ENCODE measurements at regions not wholly inside any gene's neighbourhood (a gene's known extent, or its start where the extent isn't known, plus 50 kb on each side); places are given as distances from the start of the nearest gene placed in this dataset.

DNA sequence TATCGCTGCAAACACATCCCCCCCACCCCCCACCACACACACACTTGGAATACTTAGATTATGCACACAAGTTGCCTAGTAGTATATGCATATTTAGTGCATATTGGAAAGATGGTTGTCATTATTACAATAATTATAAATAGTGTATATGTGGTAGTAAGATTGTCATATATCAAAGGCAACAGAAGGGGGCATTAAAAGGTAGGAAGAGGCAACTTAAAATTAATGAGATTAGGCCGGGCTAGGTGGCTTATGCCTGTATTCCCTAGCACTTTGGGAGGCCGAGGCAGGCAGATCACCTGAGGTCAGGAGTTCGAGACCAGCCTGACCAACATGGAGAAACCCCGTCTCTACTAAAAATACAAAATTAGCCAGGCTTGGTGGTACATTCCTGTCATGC is 52.1 kb downstream of the GSC start:
- no peak for DNase-seq

DNA sequence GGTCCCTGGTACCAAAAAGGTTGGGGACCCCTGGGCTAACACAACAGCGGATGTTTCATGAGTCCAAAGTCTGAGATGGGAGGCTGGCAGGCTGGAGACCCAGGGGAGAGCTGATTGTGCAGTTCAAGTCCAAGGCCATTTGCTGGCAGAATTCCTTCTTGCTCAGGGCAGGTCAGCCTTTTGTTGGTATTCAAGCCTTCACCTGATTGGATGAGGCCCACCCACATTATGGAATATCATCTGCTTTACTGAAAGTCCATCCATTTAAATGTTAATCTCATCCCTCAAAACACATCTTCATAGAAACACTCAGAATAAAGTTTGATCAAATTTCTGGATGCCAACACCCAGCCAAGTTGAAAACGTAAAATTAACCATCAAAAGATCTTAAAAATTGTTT is 52.9 kb downstream of the GSC start:
- no peak for DNase-seq

DNA sequence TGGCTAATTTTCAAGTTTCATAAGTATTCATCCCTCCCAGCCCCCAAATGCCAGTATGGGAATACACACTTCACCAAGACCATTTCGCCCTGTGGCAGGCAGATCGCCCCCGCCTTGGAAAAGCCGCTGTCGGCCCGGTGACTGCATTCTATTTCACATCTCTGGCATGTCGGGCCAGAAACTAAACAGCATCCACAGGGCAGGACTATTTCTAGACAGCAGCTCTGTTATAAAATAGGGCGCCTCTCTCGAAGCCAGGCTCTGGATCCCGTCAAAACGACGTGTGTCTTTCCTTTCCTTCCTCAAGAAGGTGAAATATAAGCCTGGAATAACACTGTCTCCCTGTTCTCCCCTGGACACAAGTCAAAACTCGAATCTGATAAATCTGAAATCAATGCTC is 56.8 kb downstream of the GSC start:
- no peak for DNase-seq

DNA sequence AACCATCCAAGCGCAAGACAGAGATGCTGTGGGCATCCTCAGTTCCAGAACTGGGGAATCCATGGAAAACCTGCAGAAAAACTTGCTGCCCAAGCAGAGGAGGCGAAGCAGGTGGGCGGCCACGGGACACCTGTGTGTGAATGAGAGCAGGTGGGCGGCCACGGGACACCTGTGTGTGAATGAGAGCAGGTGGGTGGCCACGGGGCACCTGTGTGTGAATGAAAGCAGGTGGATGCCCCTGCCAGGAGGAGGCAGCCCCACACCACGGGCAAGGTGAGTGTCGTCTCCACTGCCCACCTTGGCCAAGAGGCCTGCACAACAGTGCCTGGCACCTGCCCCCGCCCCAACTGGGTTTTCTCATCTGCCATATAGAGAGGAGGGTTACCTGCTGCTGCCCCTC is 59.2 kb downstream of the GSC start:
- DNase-seq: no peak

DNA sequence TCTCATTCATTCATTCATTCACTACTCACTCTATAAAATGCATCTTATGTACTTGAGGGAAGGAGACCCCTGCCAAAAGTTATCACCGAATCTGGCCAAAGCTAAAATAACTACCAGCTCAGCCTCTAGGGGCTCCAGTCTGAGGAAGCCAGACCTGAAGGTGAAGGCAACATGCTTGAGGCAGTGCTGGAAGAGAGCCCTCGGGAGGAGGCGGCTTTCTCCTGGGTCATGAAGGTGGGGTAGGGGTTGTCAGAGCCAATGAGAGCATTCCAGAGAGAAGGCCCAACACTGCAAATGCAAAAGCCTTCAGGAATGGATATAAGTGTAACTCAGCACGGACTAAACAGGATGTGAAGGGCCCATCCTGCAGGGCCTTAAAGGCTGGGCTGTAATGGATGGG is 62.4 kb downstream of the GSC start:
- DNase-seq: no peak

DNA sequence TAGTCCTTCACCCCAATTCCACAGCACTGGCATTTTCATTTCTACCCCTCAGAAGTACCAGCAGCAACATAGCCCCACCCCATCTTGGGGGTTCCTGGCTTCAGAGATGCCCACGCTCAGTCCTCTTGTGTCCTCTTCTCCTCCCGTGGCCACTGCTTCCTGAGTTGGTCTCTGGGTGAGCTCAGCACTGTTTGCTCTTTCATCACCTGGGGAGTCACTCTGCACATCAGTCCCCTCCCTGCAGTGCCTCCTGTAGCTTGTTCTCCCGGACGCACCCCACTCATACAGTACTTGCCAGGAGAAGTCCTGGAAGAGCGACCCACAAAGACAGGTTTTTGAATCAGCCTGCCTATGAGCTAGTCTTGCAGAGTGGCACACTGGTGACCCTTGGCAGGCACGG is 63.8 kb downstream of the GSC start:
- DNase-seq: no peak

DNA sequence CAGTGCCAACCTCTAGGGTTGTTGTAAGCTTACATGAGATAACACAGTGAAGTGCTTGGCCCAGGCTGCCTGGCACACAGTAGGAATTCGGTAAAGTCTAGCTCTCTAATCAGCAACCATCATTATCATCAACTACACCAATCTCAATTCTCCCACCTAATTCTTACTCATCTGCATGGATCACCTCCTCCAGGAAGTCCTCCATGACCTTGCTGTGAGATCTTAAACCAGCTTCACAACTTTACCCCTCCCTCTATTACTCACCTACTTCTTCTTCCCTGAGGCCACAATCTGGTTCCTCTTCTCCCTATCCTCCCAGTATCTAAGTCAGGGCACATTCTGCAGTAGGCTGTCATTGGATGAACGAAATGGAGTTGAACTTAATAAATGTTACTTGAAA is 67.3 kb downstream of the GSC start:
- no peak for DNase-seq

DNA sequence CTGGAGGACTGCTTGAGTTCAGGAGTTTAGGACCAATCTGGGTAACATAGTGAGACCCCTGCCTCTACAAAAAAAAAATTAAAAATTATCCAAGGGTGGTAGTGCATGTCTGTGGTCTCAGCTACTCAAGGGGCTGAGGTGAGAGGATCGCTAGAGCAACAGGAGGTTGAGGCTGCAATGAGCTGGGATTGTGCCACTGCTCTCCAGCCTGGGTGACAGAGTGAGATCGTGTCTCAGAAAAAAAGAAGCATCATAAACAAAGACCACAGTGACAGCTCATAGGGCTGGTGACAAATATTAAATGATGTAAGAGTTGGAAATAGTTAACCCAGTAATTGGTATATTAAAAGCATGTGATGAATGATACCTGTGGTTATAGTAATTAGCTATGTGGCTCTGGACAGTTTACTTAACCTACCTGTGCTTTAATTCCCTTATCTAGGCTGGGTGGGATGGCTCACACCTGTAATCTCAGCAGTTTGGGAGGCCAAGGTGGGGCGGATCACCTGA is 68.0 kb downstream of the GSC start:
- no peak for DNase-seq

DNA sequence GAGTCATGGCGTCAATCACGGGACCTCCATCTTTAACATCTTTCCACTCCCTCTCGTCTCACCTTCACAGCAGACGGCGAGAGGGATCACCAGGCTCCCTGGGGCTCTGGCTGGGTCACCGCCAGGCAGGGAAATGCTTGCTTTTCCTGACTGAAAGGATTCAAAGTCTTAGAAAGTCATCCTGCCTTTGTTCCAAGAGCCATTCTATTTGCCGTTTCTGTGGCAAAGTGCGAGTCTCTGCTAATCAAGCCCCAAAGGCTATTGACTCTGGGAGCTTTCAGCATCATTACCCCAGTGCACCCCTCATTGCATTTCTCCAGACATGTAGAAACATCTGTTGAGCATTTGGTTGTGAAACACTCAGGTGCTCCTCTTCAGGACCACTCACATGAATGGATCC is 69.6 kb downstream of the GSC start:
- DNase-seq: no peak

DNA sequence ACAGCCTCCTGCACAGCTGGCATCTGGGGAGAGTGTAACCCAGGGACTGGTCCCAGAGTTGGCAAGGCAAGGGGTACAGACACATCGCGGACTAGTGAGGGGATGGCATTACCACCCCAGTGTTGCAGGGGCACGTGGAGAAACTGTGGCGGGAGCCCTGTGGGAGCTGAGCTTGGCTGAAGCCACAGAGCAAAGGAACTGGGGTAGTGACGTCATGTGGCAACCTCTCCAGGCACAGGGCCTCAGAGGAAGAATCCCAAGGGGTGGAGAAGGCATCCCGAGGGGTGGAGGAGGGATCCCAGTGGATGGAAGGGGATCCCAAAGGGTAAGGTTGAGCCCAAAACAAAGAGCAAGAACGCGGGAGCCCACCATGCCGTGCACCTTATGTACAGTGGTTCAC is 70.1 kb downstream of the GSC start:
- DNase-seq: no peak

DNA sequence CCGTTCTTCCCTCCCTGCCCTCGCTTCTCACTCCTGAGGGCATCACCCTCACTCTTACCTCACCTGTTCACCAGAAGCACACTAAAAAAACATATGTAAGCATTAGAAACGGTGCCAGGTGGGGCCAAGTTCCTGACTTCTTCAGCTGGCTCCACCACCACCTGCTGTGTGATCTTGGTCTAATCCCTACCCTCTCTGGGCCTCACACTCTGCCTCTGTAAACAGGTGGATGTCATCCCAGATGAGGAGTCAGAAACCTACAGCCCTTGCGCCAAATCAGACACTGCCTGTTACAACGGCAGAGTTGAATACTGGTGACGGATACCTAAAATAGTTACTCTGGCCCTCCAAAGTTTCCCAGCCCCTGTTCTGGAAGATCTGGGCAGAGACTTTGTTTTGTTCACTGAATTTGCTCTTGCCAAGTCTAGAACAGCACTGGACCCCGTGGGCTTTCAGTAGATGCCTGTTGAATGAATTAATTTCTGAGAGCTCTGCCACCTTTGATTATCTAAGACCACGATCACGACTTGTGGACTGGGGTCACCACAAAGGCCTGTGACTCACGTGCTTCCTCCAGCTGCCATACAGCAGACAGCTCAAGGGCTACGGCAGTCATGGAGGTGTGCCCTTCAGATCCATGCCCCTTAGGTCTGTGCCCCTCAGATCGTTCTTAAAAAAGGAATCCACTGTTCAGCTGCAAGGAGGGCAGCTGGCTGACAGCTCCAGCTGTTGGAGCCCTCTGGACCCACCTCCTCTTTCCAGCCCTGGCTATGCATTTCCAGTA is 71.9 kb downstream of the GSC start:
- DNase-seq: no peak

DNA sequence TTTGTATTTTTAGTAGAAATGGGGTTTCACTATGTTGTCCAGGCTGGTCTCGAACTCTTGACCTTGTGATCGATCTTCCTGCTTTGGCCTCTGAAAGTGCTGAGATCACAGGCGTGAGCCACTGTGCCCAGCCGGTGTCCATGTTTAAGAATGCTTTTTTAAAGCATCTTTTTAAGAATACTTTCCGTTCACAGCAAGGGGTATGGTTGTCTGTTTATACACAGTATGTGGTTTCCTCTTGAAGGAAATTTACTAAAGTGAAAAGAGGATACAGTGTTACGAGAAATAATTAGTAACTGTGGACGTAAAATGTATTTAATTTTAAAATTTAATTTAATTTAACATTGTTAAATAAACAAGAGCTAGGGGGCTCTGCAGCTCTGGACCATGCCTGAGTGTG is 73.4 kb downstream of the GSC start:
- DNase-seq: no peak

DNA sequence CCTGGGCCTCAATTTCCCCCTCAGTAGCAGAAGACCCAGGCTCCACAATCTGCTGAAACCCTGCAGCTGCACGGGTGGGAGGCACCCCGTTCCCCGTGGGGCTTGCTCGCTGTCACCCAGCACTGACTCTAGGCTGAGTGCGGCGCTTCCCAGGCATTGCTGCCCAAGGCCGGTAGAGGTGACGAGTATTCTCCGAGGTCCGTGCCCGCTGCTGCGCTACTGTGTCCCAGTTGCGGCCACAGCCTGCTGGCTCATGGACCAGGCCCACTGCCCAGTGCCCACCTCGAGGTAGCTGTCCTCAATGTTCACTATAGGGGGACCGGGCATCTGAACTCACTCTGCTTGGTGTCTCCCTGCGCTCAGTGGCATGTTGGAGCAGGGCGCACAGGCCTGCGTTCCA is 74.7 kb downstream of the GSC start:
- DNase-seq: no peak

DNA sequence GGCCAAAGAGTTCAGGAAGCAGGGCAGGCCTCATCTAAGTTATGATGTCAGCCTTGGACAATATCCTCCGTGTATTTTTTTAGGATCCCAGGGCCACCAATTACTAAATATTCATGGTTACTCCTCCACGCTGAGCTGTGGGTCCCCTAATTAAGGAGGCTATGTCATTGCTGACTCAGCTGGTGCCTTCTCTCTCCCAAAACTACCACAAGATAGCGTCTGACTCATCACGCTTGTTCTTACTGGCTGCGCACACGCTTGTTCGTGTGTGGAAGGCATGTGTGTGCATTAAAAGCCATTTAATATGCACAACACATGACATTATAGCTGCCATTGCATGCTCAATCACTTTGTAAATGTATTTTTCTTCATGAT is 78.3 kb downstream of the GSC start:
- DNase-seq: no peak

DNA sequence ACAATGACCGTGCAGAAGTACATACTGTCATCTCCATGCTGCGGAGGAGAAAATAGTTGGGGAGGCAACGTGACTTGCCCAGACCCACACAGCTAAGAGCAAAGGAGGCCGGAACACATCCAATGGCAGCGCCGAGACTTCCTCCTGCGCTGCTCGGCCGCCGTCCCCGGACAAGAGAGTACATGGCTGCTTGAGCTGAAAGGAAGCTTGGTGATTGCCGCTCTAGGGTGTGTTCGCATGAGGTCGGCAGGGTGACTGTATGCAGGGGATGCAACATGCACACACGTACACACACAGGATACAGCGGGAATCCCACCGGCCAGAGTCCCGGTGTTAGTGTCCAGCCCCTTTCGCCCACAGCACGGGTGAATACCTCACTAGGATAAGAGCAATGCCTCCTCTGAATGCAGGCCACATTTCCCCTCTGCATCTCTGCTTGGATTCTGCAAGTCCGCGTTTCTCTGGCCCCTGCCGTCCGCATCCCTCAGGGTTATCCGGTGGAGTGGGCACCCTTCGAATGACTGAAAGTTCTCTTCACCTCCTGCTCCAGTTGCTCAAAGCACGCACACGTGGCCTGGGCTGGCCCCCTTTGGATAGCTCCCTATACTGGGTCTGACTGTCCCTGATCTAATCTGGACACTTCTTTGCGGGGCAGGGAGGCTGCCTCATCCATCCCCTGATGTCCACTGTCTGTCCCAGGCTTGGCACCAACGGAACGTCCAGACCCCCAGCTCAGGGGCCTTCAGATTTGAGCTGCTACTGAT is 78.8 kb downstream of the GSC start:
- DNase-seq: no peak

DNA sequence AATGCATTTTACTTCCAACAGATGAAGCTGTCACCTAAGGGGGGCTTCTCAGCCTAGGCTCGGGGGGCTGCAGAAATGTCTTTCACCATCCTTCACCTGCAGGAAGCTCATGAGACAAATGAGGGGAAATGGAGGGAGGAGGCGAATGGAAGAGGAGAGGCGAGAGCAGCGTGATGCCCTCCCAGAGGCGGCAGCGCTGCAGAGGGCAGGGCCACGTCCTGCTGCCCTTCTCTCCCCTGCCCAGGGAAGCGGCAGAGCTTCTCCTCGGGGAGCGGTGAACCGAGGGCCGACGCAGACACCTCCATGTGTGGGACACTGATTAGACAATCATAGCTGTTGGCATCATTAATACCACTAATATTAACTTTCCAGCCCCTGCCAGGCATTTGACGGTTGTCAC is 78.3 kb downstream of the SERPINA3 start:
- DNase-seq: no peak

DNA sequence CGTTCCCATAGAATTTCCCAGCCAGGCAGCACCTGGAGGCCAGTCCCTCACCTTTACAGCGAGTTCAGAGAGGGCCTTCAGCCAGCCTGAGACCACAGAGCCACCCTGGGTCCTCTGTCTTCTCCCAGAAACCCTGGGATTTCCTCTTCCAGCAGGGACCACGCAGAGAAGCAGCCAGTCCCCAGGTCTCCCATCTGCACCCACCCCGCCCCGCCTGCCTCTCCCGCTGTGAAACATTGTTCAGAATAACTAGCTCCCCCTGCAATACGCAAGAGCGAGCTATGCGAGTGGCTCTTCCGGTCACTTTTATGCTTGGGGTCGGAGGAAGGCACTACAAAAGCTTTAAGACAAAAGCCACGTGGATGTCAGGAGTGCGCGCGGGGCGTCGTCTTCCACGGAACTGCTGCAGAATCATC is 77.8 kb downstream of the SERPINA3 start:
- no peak for DNase-seq

DNA sequence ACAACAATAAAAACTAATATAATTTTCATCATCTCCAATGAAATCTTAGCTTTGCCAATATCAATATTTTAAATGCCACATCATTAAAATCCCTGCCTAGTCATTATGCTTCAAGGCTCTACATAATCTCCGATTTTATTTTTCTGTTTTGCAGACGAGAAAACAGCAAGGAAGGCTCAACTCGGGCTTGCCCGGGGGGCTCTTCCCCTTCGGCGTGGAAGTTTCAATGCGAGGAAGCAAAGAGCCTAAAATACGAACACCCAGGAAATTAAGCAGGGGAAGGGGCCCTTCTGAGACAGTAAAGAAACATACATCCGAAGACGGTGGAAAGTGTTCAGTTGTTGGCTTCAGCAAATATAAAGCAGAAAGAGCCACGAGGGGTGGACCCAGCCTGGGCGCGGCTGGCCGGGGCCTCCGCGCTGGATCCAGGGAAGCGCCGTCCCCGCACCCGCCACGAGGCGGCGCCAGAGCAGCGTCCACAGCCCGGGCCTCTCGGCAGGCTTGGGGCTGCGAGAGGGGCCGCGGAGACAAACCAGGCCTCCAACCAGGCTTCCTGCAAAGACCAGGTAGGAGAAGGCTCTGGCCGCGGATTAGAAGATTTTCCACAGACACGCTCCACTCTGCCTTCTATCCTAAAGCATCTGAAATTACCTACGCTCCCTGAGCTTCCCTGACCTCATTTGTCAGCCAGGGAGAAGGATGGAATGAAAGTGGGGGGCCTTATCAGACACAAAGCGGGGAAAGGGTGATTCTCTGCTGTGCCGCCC is 77.2 kb downstream of the SERPINA3 start:
- peak; percentile 70 to 75 for DNase-seq

DNA sequence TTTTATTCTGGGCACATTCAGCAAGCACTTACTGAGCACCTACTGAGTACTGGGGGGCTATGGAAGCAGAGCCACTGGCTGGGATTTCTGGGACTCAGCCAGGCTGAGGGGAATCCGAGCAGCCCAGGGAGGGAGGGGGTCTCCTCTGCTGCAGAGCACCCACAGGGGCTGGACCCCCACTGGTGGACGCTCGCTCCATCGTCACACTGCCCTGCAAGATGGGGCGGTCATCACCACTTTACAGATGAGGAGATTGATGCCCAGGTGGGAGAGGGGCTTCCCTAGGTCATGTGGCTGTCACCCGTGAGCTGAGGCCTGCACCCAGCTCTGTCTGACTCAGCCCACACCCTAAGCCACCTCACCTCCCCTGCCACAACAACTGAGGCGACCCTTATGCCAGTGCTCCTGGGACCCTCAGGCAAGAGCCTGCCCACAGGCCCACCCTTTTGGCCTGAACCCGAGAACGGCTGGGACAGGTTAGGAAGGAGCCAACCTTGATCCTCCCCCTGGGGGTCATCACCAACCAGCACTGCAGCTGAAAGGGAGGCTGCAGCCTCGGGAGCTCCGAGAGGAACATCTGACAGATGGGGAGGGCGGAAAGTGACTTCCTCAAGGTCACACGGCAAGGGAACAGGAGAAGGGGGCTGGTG is 74.4 kb downstream of the SERPINA3 start:
- no peak for DNase-seq

DNA sequence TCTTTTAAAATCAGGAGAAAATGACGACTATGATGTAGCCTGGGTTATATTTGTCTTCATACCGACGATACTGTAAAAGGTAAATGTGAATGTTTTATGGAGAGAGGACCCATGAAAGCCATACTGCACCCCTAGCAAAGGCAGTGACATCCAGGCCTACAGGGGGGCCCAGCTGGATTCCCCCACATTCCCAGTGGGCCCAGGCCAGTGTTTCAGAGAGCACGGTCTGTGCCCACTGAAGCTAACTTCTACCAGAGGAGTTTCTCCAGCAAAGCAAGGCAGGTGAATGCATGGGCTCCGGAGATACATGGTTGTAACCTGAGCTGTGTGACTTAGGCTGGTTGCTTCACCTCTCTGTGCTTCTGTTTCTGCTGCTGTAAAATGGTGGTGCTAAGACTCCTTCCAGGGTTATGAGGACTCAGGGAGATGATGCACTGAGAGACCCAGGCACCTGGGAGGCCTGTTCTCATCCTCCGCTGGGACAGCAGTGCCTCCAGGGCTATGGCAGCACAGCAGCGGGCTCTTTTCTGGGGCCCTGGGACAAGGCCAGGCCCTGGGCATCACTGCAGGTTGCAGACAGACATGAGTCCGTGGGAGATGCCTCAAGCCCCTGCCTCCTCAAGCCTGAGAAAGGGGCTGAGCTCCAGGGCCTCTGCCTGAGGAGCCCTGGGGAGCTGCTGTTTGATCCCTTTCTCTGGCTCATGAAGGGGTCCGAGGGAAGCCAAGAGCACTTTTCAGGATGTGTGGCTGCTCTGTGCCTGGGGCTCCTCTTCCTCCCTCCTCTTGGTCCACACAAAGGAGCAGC is 73.7 kb downstream of the SERPINA3 start:
- DNase-seq: no peak

DNA sequence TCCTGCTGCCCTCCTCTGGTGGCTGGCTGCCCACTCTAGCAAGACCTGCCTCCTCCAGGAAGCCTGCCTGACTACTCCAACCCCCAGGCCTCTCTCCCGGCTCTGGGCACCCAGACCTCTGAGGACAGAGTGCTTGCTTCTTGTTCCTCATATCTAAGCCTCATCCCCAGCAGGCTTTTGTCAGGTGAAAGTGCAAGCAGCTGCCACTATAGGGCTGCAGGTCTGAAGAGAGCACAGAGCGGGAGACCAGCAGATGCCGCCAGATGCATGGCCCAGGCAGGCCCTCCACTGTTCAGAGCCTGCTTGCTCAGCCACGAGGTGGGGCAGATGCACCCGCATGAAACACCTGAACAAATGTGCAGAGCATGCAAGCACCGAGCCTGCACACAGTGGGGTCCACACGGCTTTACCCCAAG is 73.0 kb downstream of the SERPINA3 start:
- DNase-seq: no peak

DNA sequence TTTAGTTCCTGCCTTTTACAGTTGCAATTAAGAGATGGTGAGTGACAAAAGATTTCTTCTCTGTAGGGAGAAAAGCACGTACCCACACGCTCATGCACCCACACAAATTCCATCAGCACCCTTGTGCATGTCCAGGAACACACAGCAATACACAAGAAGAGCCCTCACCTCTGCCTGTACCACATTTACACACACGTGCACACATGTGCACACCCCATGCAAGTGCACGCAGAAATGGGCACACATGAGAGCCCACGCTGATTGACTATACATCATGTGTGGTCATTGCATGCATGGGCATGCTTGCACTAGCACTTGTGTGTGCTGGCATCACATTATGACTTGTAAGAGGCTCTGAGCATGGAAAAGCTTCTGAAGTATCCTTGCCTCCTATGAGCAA is 70.5 kb downstream of the SERPINA3 start:
- no peak for DNase-seq

Measured in activated T-cell treated with anti-CD3 and anti-CD28 coated beads, Interleukin-2, amount 50 U/mL, for 48 hours (primary cell).